Activated naive CD4-positive, alpha-beta T cell treated with anti-CD3 and anti-CD28 coated beads, Interleukin-2, amount 10 ng/mL, durations not matched to agents 7 days and 5 days (primary cell): ENCODE measurements at regions not wholly inside any gene's neighbourhood (a gene's known extent, or its start where the extent isn't known, plus 50 kb on each side); places are given as distances from the start of the nearest gene placed in this dataset.

ENCODE experiments used
- CTCF ChIA-PET: fragments of 350-600 bp; sonication (Branson Sonifier 250); formaldehyde crosslinking; loops from one replicate; lab custom pipeline; 2021; ENCODE audit warnings: antibody characterized with exemption; lab: Charles Lee
- DNase-seq: peaks from one replicate; pipeline ENCODE4 v3.0.0-alpha.2; 2020
- H3K27ac Mint-ChIP-seq: one replicate; pipeline ENCODE4 v1.8.0; 2021; ENCODE audit warnings: mild to moderate bottlenecking, moderate library complexity, mixed read lengths
- H3K27me3 Mint-ChIP-seq: one replicate; pipeline ENCODE4 v1.8.0; 2021; ENCODE audit warnings: mild to moderate bottlenecking, mixed read lengths
- H3K36me3 Mint-ChIP-seq: one replicate; pipeline ENCODE4 v1.8.0; 2021; ENCODE audit warnings: mixed read lengths
- H3K4me1 Mint-ChIP-seq: one replicate; pipeline ENCODE4 v1.8.0; 2021; ENCODE audit warnings: mixed read lengths
- H3K4me3 Mint-ChIP-seq: one replicate; pipeline ENCODE4 v1.8.0; 2021; ENCODE audit warnings: mild to moderate bottlenecking, moderate library complexity, mixed read lengths
- H3K9me3 Mint-ChIP-seq: one replicate; pipeline ENCODE4 v1.8.0; 2021; ENCODE audit warnings: mixed read lengths

DNA sequence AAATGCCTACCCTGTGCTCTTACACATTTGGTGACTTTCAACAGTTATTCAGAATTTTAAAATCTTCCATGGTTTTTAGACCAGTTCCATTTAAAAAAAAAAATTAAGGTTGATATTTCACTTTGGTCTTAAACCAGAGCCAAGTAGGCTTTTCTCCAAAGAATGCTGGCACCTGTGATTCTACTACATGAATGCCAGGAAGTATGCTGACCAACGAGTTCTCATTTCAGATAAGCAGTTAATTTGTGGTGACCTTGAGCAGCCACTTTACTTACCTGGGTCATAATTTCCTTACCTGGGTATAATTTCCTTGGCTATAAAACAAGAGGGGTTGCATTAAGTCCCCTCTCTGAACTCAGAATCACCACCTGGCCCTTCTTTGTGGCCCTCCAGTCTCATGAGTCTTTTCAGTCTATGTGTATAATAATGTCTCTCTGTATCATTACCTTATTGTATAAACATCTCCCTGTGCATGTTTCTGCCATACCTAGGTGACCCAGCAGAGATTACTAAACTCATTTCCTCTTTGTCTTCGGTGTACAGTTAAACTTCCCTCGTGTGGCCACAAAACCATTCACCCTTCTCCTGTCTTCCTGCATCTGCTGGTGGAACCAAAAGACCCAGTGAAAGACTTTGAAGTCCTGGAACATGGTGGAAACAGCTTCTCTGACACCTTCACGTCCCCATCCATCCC is 139.1 kb upstream of the DPT start:
- Mint-ChIP-seq H3K4me1 (no peaks in the 10 kb centered on the region), H3K27ac (no peak overlapping the region), H3K4me3 (no peak overlapping the region), H3K27me3 (peaks cover 5% of the 10 kb centered on the region), H3K9me3 (no peaks in the 10 kb centered on the region), H3K36me3 (no peaks in the 10 kb centered on the region)
- CTCF ChIA-PET: interaction anchor here (1.3 kb wide), 1 partner anchor 9 kb away, joined by 4 read pairs; no protein-coding TSS in a partner anchor
- DNase-seq: no peak

DNA sequence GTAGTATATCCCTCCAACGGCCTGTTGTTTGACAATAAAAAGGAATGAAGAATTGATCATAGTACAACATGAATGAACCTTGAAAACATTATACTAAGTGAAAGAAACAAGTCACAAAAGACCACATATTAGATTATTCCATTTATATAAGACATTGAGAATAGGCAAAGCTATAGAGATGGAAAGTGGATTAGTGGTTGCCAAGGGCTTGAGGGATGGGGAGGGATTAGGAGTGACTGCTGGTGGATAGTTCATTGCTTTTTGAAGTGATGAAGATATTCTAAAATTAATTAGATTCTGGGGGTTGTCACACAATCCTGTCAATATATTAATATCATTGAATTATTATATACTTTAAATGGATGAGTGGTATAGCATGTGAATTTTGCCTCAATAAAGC is 142.5 kb upstream of the DPT start:
- H3K27me3 Mint-ChIP-seq: peaks cover 5% of the 10 kb centered on the region
- H3K4me3 Mint-ChIP-seq: no peak overlapping the region
- CTCF ChIA-PET: no interaction called here
- no peaks in the 10 kb centered on the region for H3K9me3 Mint-ChIP-seq
- H3K36me3 Mint-ChIP-seq: no peaks in the 10 kb centered on the region
- H3K27ac Mint-ChIP-seq: no peak overlapping the region
- no peaks in the 10 kb centered on the region for H3K4me1 Mint-ChIP-seq
- no peak for DNase-seq

DNA sequence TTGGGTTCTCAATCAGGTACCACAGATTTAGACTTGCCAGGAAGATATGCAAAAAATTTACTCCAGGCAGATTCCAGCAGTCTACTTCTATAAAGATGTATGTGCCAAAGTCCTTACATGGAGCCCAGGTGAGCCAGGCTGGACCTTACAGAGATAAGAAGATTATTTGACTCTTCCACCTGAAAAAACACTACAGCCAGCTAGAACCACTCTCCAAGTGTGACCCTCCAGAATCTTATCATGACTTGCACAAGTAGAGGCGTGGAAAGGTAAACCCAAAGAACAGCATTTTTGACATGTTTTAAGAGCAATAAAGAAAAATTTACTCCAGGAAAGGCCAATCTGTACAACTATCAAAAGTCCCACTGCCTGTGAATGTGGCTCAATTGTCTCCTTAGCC is 146.8 kb upstream of the DPT start:
- no peaks in the 10 kb centered on the region for H3K9me3 Mint-ChIP-seq
- no peak overlapping the region for H3K27ac Mint-ChIP-seq
- H3K36me3 Mint-ChIP-seq: no peaks in the 10 kb centered on the region
- CTCF ChIA-PET: no interaction called here
- H3K4me1 Mint-ChIP-seq: no peaks in the 10 kb centered on the region
- no peak for DNase-seq
- H3K27me3 Mint-ChIP-seq: peaks cover 5% of the 10 kb centered on the region
- H3K4me3 Mint-ChIP-seq: no peak overlapping the region

DNA sequence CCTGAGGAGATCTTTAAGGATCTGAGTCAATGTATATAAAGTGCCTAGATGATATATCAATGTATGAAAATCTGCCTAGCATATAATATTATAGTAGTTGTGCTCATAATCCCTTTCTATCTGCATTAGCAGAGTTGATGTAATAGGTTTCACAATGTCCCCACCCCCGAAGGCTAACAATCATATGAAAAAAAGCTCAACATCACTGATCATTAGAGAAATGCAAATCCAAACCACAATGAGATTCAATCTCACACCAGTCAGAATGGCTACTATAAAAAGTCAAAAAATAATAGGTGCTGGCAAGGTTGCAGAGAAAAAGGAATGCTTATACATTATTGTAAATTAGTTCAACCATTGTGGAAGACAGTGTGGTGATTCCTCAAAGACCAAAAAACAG is 147.8 kb upstream of the DPT start:
- no peaks in the 10 kb centered on the region for H3K9me3 Mint-ChIP-seq

DNA sequence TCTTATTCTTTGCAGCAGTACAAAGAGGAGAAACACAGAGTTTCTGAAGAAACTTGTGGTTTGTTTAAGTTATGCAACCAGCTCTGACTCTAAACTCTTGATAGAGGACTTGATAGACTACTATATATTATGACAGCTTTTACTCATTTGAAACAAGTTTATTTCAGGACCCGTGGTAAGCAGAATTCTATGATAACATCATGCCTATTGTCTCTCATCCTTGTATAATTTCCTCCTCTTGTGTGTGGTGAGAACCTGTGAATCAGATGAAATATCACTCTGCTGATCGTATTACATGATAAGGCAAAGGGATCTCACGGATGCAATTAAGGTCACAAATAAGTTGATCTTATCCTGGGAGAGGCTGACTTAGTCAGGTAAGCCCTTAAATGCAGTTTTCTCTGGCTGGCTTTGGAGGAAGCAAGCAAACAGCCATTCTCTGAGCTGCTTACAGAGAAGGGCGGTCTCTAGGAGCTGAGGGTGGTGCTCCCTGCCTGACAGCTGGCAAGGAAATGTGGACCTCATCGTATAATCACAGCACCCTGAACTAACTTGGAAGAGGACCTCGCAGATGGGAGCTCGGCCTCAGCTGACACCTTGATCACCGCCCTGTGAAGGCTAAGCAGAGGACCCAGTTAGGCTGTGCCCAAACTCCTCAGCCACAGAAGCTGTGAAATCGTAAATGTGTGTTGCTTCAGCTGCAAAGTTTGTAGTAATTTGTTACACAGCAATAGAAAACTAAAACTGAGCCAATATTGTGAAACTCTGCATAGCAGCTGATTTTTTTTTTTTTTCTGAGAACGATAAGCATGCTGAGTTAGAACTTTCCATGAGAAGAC is 151.1 kb upstream of the DPT start:
- no peak overlapping the region for H3K27ac Mint-ChIP-seq
- H3K27me3 Mint-ChIP-seq: no peaks in the 10 kb centered on the region
- H3K4me1 Mint-ChIP-seq: no peaks in the 10 kb centered on the region
- no peaks in the 10 kb centered on the region for H3K36me3 Mint-ChIP-seq
- CTCF ChIA-PET: no interaction called here
- DNase-seq: no peak
- H3K9me3 Mint-ChIP-seq: peaks cover 2% of the 10 kb centered on the region
- H3K4me3 Mint-ChIP-seq: no peak overlapping the region

More for the DNA sequence above, 147.8 kb upstream of the DPT start:
- no peak for DNase-seq
- Mint-ChIP-seq H3K4me1 (no peaks in the 10 kb centered on the region), H3K27ac (no peak overlapping the region), H3K27me3 (peaks cover 5% of the 10 kb centered on the region), H3K36me3 (no peaks in the 10 kb centered on the region), H3K4me3 (no peak overlapping the region)
- CTCF ChIA-PET: no interaction called here

DNA sequence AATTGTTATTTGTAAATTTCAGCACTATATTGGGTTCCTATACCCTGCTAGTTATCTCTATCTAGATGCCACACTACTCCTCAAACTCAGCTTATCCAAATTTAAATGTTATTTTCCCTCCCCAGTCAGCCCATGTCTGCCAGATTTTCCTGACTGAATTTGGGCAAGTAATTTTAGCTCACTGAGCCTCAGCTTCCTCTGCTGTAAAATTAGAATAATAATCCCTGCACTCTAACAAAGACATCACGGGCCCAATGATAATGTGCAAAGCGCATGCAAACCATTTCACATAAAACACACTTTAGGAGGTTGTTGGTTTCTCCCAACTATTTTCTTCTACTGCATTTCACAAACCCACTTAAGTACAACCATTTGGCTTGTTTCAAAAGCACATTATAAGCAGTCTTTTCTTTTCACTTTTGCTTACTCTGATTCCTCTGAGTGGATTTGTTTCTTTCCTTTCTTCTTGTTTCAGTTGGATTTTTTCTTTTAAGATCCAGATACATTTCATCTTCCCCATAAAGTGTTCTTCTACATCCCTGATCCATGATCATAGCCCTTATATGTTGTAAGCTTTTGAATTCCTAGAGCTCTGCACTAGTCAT is 152.8 kb upstream of the DPT start:
- CTCF ChIA-PET: no interaction called here
- H3K27me3 Mint-ChIP-seq: no peaks in the 10 kb centered on the region
- no peak overlapping the region for H3K27ac Mint-ChIP-seq
- no peak overlapping the region for H3K4me3 Mint-ChIP-seq
- no peak for DNase-seq
- no peaks in the 10 kb centered on the region for H3K4me1 Mint-ChIP-seq
- H3K9me3 Mint-ChIP-seq: peaks cover 2% of the 10 kb centered on the region
- H3K36me3 Mint-ChIP-seq: no peaks in the 10 kb centered on the region

DNA sequence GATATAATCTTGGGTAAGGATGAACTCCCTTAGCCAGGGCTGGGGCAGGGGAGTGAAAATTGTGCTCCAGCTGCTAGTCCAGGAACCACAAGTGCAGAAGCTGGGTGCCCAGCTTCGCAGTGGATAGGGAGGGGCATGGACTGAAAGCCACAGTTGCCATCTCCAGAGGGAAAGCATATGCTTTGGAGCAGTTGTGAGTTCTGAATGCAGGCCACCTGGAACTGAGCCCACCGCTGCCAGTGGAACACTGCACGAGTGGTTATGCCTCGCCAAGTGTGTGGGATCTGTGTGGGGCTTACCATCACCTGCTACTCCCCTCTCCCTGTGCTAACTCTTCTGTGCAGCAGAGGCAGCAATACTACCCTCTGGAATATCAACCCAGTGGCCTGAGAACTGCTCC is 158.4 kb upstream of the DPT start:
- no peak overlapping the region for H3K4me3 Mint-ChIP-seq
- H3K36me3 Mint-ChIP-seq: no peaks in the 10 kb centered on the region
- no peak for DNase-seq
- H3K27me3 Mint-ChIP-seq: no peaks in the 10 kb centered on the region
- H3K4me1 Mint-ChIP-seq: no peaks in the 10 kb centered on the region
- CTCF ChIA-PET: no interaction called here
- H3K9me3 Mint-ChIP-seq: peaks cover 5% of the 10 kb centered on the region
- H3K27ac Mint-ChIP-seq: no peak overlapping the region

DNA sequence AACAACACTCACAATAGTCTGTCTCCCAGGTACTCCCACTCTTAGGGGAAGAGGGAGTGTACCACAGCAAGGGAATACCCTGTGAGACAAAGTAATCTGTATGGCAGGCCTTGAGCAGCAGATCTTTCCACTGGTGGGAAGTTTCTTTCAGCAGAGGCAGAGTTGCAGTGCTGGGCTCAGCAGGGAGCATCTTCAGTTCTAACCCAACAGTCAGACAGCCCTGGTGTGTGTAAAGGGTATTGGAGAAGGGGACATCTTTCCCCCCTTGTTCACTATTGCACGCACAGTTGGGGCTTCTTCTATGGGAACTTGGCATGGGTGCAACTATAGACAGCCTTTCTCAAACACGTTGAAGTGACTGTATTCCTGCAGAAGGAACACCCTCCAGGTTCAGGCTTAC is 159.4 kb upstream of the DPT start:
- Mint-ChIP-seq H3K4me1 (no peaks in the 10 kb centered on the region), H3K9me3 (peaks cover 5% of the 10 kb centered on the region), H3K4me3 (no peak overlapping the region), H3K36me3 (no peaks in the 10 kb centered on the region), H3K27ac (no peak overlapping the region), H3K27me3 (peaks cover under 1% of the 10 kb centered on the region)
- no peak for DNase-seq
- CTCF ChIA-PET: no interaction called here

DNA sequence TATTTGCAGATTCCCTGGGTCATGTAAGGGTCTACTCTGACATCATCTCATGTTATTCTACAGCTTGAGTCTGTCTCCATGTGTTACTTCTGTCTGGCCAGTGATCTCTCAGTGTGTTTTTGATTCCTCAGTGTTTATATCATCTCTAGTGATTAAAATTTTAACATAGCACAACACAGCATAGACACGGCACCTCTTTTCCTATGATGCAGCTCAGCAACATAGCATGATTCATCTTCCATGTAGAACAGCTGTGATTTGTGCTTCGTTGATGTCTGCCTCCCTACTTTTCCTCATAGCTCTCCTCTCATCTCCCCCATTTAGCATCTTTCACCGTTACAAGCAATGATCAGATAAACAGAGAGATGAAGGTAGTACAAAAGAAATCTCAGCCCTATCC is 163.9 kb upstream of the DPT start:
- H3K27ac Mint-ChIP-seq: no peak overlapping the region
- H3K4me1 Mint-ChIP-seq: no peaks in the 10 kb centered on the region
- peaks cover 2% of the 10 kb centered on the region for H3K9me3 Mint-ChIP-seq
- no peaks in the 10 kb centered on the region for H3K36me3 Mint-ChIP-seq
- CTCF ChIA-PET: no interaction called here
- no peak for DNase-seq
- peaks cover 16% of the 10 kb centered on the region for H3K27me3 Mint-ChIP-seq
- H3K4me3 Mint-ChIP-seq: no peak overlapping the region

DNA sequence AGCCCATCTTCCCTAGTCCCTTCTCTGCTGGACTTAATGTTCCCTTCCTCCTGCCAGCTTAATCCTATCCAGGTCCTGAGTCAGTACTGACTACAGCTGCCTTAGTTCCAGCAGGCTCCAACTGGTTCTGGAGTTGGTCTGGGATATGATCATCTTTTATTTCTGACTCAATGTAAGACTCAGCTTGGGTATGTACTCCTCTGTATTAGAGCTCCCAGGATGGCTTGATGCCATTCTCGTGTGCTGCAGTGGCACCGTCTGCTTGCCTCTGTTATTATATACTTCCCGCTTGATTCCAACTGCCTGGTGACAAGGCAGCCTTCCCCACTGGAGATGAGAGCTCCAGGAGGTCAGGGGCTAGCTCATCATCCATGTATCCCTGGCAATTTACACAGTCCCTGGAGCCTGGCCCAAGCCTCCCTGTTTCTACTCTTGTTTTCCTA is 164.4 kb upstream of the DPT start:
- H3K4me3 Mint-ChIP-seq: no peak overlapping the region
- H3K27me3 Mint-ChIP-seq: peaks cover 16% of the 10 kb centered on the region
- no peaks in the 10 kb centered on the region for H3K36me3 Mint-ChIP-seq
- CTCF ChIA-PET: no interaction called here
- H3K27ac Mint-ChIP-seq: no peak overlapping the region
- DNase-seq: no peak
- no peaks in the 10 kb centered on the region for H3K9me3 Mint-ChIP-seq
- H3K4me1 Mint-ChIP-seq: no peaks in the 10 kb centered on the region

DNA sequence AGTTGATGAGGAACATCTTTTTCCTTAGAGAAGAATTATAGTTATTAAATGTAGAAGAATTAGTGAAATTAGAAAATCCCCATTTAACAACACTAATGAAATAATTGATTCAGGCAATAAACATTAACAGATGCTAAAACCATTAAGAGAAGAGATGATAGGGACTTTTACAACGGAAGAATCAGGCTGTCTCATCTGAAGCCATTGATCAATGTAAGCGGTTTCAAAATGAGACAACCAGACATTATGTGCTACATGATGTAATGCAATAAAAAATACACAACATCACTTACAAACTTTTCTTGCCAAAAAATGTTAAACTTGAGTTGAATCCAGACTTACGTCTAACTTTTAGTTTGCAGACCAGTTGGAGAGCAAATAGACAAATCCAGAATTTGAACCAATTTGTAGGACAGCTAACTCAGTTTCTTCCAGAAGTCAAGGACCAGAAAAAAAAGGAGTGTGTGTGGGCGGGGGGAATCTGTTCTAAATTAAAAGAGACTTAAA is 165.4 kb upstream of the DPT start:
- H3K4me1 Mint-ChIP-seq: no peaks in the 10 kb centered on the region
- DNase-seq: no peak
- H3K36me3 Mint-ChIP-seq: no peaks in the 10 kb centered on the region
- H3K27ac Mint-ChIP-seq: no peak overlapping the region
- CTCF ChIA-PET: no interaction called here
- peaks cover 16% of the 10 kb centered on the region for H3K27me3 Mint-ChIP-seq
- H3K4me3 Mint-ChIP-seq: no peak overlapping the region
- no peaks in the 10 kb centered on the region for H3K9me3 Mint-ChIP-seq

DNA sequence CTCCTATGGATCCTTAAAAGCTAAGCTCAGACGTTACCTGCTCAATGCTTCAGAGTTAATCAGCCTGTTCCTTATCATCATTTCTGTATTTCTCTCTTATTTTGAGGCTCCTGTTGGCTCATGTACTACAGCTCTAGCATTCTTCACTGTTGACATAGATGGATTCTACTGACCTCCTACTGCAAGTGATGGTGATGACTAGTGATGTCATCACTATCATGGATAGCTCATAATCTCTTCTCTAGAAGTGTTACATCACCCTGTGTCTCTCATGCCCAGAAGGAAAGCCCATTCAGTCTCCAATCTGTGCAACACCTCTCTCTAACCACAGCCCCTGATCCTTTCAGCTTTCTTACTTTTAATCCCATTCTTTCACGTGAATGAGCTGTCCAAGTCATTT is 168.2 kb upstream of the DPT start:
- no peaks in the 10 kb centered on the region for H3K9me3 Mint-ChIP-seq
- H3K4me1 Mint-ChIP-seq: no peaks in the 10 kb centered on the region
- no peak overlapping the region for H3K4me3 Mint-ChIP-seq
- H3K27ac Mint-ChIP-seq: no peak overlapping the region
- DNase-seq: no peak
- H3K27me3 Mint-ChIP-seq: peaks cover 24% of the 10 kb centered on the region
- CTCF ChIA-PET: no interaction called here
- H3K36me3 Mint-ChIP-seq: no peaks in the 10 kb centered on the region

DNA sequence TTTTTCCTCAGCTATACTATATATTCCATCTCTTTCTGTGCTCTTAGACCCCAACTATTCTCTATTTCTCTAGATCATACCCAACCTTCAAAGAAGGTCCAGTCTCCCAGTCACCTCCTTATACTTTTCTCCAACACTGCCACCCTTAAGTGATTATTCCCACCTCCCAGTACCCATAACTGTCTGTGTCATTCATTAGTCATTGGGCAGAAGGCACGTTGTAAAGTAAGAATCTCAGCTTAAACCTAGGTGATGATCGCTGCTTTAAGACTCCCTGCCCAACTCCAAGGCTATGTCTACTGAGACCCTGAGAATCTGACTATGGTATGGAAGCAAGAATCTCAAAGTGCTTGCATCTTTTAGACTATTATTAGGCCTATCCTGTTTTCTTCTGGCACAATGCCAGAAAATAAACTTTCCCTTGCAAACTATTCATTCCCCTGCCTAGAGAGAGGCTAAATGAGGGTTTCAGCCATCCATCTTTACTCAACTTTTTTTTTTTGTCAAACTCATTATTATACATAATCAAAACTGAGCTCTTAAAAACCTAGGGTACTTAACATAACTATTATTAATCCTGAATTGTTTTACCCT is 174.3 kb upstream of the DPT start:
- Mint-ChIP-seq H3K27me3 (peaks cover 14% of the 10 kb centered on the region), H3K27ac (no peak overlapping the region), H3K4me3 (no peak overlapping the region), H3K36me3 (no peaks in the 10 kb centered on the region), H3K4me1 (no peaks in the 10 kb centered on the region), H3K9me3 (no peaks in the 10 kb centered on the region)
- CTCF ChIA-PET: no interaction called here
- DNase-seq: no peak

DNA sequence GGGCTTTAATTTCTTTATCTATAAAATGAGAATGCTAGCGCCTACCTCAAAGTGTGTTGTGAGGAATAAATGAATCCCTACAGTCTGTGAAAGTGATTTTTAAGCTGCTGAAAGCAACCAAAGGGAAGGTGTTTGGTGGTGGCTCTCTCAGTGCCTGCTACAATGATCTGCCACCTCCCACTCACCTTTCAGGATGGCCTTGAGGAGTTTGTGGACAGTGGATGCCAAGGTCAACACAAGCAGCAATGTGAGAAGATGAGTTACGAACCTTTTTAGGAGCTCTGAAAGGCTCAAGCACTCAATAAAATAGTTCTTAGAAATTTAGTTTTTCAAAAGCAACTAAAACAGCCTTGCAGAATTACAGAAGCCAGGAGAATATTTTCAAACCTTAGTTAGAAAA is 176.6 kb upstream of the DPT start:
- H3K27ac Mint-ChIP-seq: no peak overlapping the region
- H3K4me1 Mint-ChIP-seq: no peaks in the 10 kb centered on the region
- H3K27me3 Mint-ChIP-seq: peaks cover 8% of the 10 kb centered on the region
- DNase-seq: no peak
- H3K4me3 Mint-ChIP-seq: no peak overlapping the region
- H3K36me3 Mint-ChIP-seq: no peaks in the 10 kb centered on the region
- H3K9me3 Mint-ChIP-seq: no peaks in the 10 kb centered on the region
- CTCF ChIA-PET: no interaction called here
